K562 (cell line): ENCODE measurements at regions not wholly inside any gene's neighbourhood (a gene's known extent, or its start where the extent isn't known, plus 50 kb on each side); places are given as distances from the start of the nearest gene placed in this dataset.

Experiments used
- ESRRA ChIP-seq: fragments of 450-650 bp; IDR thresholded peaks from 2 replicates; pipeline ENCODE4 v1.6.1; 2014; ENCODE audit warnings: low read depth, mild to moderate bottlenecking, moderate library complexity, borderline replicate concordance
- MTA1 ChIP-seq: fragments of 450-650 bp; IDR thresholded peaks from 2 replicates; pipeline ENCODE4 v1.6.1; 2017; ENCODE audit warnings: borderline replicate concordance
- POLR2A ChIP-seq: fragments of 450-650 bp; conservative IDR thresholded peaks from 2 replicates; pipeline ENCODE4 v1.6.1; 2016
- RHOXF2B ChIP-seq: fragments of 250-450 bp; sonication (Bioruptor Pico); conservative IDR thresholded peaks from 2 replicates; pipeline ENCODE4 v1.5.1; 2021
- SIX5 ChIP-seq, 2 experiments: IDR thresholded peaks; 2 replicates each; pipeline ENCODE4 v1.6.1; 2011; ENCODE audit warnings: low read length in 2 of 2, borderline replicate concordance in 1 of 2, low read depth in 1 of 2, mild to moderate bottlenecking in 1 of 2, moderate library complexity in 1 of 2; ENCODE audit not compliant: insufficient read depth in 1 of 2
- SRF ChIP-seq, 2 experiments: fragments of 250-450, 450-650 bp in 1 of 2; sonication (Bioruptor Pico) in 1 of 2; sonication (generic) in 1 of 2; formaldehyde crosslinking; IDR thresholded peaks; 2 replicates each; pipeline versions ENCODE4 v1.5.0 to v1.5.1; 2020 to 2022; ENCODE audit warnings: mild to moderate bottlenecking in 1 of 2, missing genetic modification reagents in 1 of 2
- ZBTB17 ChIP-seq: fragments of 450-650 bp; formaldehyde crosslinking; IDR thresholded peaks from 2 replicates; pipeline ENCODE4 v1.4.0; 2020; ENCODE audit warnings: mild to moderate bottlenecking
- ZFP1 ChIP-seq: fragments of 450-650 bp; formaldehyde crosslinking; IDR thresholded peaks from 2 replicates; pipeline ENCODE4 v1.4.0; 2020; ENCODE audit warnings: mild to moderate bottlenecking, mixed read lengths
- TF ChIP-seq, protein P1 (sequence below), 3 experiments: IDR thresholded peaks in 2 of 3; conservative IDR thresholded peaks in 1 of 3; 2 replicates each; pipeline ENCODE4 v1.5.1; 2011 to 2012; ENCODE audit warnings: low read length in 3 of 3, mild to moderate bottlenecking in 3 of 3, control low read depth in 2 of 3, improper control_type of control experiment in 1 of 3, inconsistent platforms in 1 of 3, low read depth in 1 of 3, mixed read lengths in 1 of 3, moderate library complexity in 1 of 3; ENCODE audit not compliant: insufficient read depth in 2 of 3

DNA sequence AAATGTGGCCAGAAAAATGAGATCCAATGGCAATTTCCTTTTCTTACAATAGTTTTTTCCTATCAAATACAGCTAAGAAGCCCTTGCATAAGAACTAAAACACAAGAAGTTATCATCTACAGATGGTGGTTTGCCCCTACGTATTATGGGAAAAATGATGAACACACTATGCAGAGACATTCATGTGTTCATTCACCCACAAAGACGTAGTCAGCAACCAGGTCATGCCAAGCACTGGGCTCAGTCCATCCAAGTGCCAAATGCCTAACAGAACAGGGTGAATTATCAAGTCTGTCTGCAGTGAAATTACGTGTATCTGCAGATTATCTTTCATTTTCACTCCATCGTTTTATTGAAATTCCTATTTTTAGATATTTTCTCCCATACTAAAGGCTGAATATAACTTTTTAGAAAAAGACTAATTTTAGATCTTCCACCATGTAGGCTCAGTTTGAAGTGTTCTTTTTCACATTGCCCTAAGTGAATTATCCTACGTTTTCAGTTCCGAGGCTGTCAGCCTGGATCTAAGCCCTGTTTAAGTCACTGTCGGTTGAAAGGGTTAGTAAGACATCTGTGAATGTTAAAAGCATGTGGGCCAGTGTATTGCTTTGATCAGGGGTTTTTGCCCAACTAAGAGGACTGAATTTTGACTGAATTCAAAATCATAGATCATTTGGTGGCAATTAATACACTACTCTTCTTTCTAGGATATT is 78.1 kb upstream of the DHX40 start:
- TF ChIP-seq MTA1 (no peak), ZBTB17 (no peak), RHOXF2B (CRISPR knock-in tag) (no peak), ZFP1 (CRISPR knock-in tag) (no peak), SRF (CRISPR knock-in tag; IDR thresholded peaks at IDR 0.05) (no peak), POLR2A (no peak), ESRRA (no peak), SIX5 (IDR thresholded peaks at IDR 0.05; ENCODE audit: borderline replicate concordance in 1 of 2, insufficient read depth in 1 of 2, low read depth in 1 of 2, low read length in 2 of 2) (no peak)
- TF ChIP-seq, protein P1, sequence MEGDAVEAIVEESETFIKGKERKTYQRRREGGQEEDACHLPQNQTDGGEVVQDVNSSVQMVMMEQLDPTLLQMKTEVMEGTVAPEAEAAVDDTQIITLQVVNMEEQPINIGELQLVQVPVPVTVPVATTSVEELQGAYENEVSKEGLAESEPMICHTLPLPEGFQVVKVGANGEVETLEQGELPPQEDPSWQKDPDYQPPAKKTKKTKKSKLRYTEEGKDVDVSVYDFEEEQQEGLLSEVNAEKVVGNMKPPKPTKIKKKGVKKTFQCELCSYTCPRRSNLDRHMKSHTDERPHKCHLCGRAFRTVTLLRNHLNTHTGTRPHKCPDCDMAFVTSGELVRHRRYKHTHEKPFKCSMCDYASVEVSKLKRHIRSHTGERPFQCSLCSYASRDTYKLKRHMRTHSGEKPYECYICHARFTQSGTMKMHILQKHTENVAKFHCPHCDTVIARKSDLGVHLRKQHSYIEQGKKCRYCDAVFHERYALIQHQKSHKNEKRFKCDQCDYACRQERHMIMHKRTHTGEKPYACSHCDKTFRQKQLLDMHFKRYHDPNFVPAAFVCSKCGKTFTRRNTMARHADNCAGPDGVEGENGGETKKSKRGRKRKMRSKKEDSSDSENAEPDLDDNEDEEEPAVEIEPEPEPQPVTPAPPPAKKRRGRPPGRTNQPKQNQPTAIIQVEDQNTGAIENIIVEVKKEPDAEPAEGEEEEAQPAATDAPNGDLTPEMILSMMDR (IDR thresholded peaks at IDR 0.05 in 2 of 3, conservative IDR thresholded peaks at IDR 0.05 in 1 of 3; ENCODE audit: insufficient read depth in 2 of 3, low read depth in 1 of 3, low read length in 3 of 3) = no peak
